Astrocyte of the cerebellum (primary cell): ENCODE measurements at regions not wholly inside any gene's neighbourhood (a gene's known extent, or its start where the extent isn't known, plus 50 kb on each side); places are given as distances from the start of the nearest gene placed in this dataset.

Experiments used
- DNase-seq: peaks from one replicate; pipeline ENCODE4 v3.0.0-alpha.2; 2011; ENCODE audit warnings: low read depth
- H3K4me3 ChIP-seq: 2 replicates; pipeline ENCODE4 v1.5.1; 2011; ENCODE audit warnings: mild to moderate bottlenecking, low read depth, low read length, moderate library complexity
- CTCF ChIP-seq: IDR thresholded peaks from 2 replicates; pipeline ENCODE4 v1.5.1; 2012; ENCODE audit warnings: low read length, low read depth, moderate library complexity, mild to moderate bottlenecking; ENCODE audit errors: missing control alignments
- in situ Hi-C: cut with HindIII; loops from 2 replicates; pipeline ENCODE4 v1.10.0; 2017; ENCODE audit warnings: low sequenced_read_pairs

- TF ChIP-seq CTCF = no peak
- no peak for DNase-seq
- in situ Hi-C loops = no loop called here
- no peak overlapping the region for H3K4me3 ChIP-seq
Measured at GRCh38 chr2:118568700-118569099, 278.7 kb downstream of the EN1 start.

- no peak overlapping the region for H3K4me3 ChIP-seq
- TF ChIP-seq CTCF = no peak
- in situ Hi-C loops = no loop called here
- DNase-seq = no peak
Measured at GRCh38 chr2:118565786-118566540, 281.5 kb downstream of the EN1 start.

- TF ChIP-seq CTCF = no peak
- H3K4me3 ChIP-seq = no peak overlapping the region
- in situ Hi-C loops = no loop called here
- DNase-seq = no peak
Measured at GRCh38 chr2:118565301-118565700, 282.1 kb downstream of the EN1 start.

- DNase-seq = no peak
- TF ChIP-seq CTCF = no peak
- in situ Hi-C loops = no loop called here
- H3K4me3 ChIP-seq = no peak overlapping the region
Measured at GRCh38 chr2:118562144-118562543, 285.3 kb downstream of the EN1 start.

GRCh38 chr2:118558846-118559245 lies 288.6 kb downstream of the EN1 start:
- no peak overlapping the region for H3K4me3 ChIP-seq
- DNase-seq = no peak
- TF ChIP-seq CTCF = no peak
- in situ Hi-C loops = no loop called here

GRCh38 chr2:118557791-118558190 lies 289.7 kb downstream of the EN1 start:
- no peak for TF ChIP-seq CTCF
- DNase-seq = no peak
- in situ Hi-C loops = no loop called here

More at GRCh38 chr2:118557791-118558190, 289.7 kb downstream of the EN1 start:
- no peak overlapping the region for H3K4me3 ChIP-seq
